HCT116 (cell line): ENCODE measurements at regions not wholly inside any gene's neighbourhood (a gene's known extent, or its start where the extent isn't known, plus 50 kb on each side); places are given as distances from the start of the nearest gene placed in this dataset.

ENCODE experiments used
- ATAC-seq: fragments of 200-7000 bp; cut with Tn5 transposase; 2 replicates; pipeline ENCODE4 v1.9.1; 2020; ENCODE audit warnings: mild to moderate bottlenecking, moderate library complexity
- BruUV-seq: library from RNA; stranded (reverse); fragments of 400-500 nt; replicated peaks from 2 replicates; lab custom pipeline; 2021; lab: Mats Ljungman, UMichigan
- CTCF ChIA-PET: fragments of 300-600 bp; sonication (Branson Sonifier 250); formaldehyde crosslinking; loops from one replicate; lab custom pipeline; 2021; ENCODE audit warnings: antibody characterized with exemption; lab: Charles Lee
- POLR2A ChIA-PET: fragments of 300-600, 350-600 bp; sonication (Branson Sonifier 250); formaldehyde crosslinking; loops from one replicate; lab custom pipeline; 2021; ENCODE audit warnings: antibody characterized with exemption; lab: Charles Lee
- RAD21 ChIA-PET, 2 experiments: fragments of 300-600 bp; sonication (Branson Sonifier 250); formaldehyde crosslinking; loops; one replicate each; lab custom pipeline; 2023; ENCODE audit warnings: low total read pairs in 2 of 2; ENCODE audit not compliant: uncharacterized antibody in 2 of 2, unreplicated experiment in 2 of 2, low non-redundant PET in 1 of 2; lab: Charles Lee
- DNase-seq: peaks from one replicate; pipeline ENCODE4 v3.0.0-alpha.2; 2010; ENCODE audit warnings: low read depth, low spot score
- H2AFZ ChIP-seq: fragments of 200-600 bp; shearing (Covaris generic), sonication (generic); 2 replicates; pipeline ENCODE4 v1.6.1; 2017; ENCODE audit warnings: low read depth, mixed run types, mixed read lengths, antibody characterized with exemption, low read length; ENCODE audit not compliant: poor library complexity, severe bottlenecking
- H3K27ac ChIP-seq: 2 replicates; pipeline ENCODE4 v1.5.1; 2012; ENCODE audit warnings: low read depth, low read length
- H3K27me3 ChIP-seq: fragments of 200-600 bp; sonication (generic); 2 replicates; pipeline ENCODE4 v1.6.1; 2016; ENCODE audit warnings: mixed run types, low read length, mixed read lengths; ENCODE audit not compliant: insufficient read depth
- H3K36me3 ChIP-seq, 2 experiments: fragments of 200-500 bp in 1 of 2; fragments of 200-600 bp in 1 of 2; sonication (Bioruptor generic) in 1 of 2; sonication (generic) in 1 of 2; 2 replicates each; pipeline versions ENCODE4 v1.5.1 to v1.6.1; 2014 to 2016; ENCODE audit warnings: low read length in 2 of 2, inconsistent platforms in 1 of 2, mixed read lengths in 1 of 2, mixed run types in 1 of 2; ENCODE audit not compliant: insufficient read depth in 2 of 2, control insufficient read depth in 1 of 2
- H3K4me1 ChIP-seq, 2 experiments: fragments of 200-600 bp in 1 of 2; sonication (generic) in 1 of 2; 2 replicates each; pipeline versions ENCODE4 v1.5.1 to v1.6.1; 2012 to 2017; ENCODE audit warnings: low read length in 2 of 2, inconsistent platforms in 1 of 2, mild to moderate bottlenecking in 1 of 2, mixed read lengths in 1 of 2, mixed run types in 1 of 2, moderate library complexity in 1 of 2; ENCODE audit not compliant: insufficient read depth in 2 of 2, control insufficient read depth in 1 of 2
- H3K4me2 ChIP-seq: fragments of 200-600 bp; sonication (generic); 2 replicates; pipeline ENCODE4 v1.6.1; 2017; ENCODE audit warnings: mixed run types, low read length, mixed read lengths
- H3K4me3 ChIP-seq, 2 experiments: fragments of 200-600 bp in 1 of 2; sonication (generic) in 1 of 2; replicated peaks in 1 of 2; 2 replicates each; pipeline ENCODE4 v1.5.1; 2011 to 2016; ENCODE audit warnings: low read length in 2 of 2, control low read depth in 1 of 2, low read depth in 1 of 2, mild to moderate bottlenecking in 1 of 2, mixed read lengths in 1 of 2, mixed run types in 1 of 2
- H3K79me2 ChIP-seq: fragments of 200-600 bp; sonication (generic); 2 replicates; pipeline ENCODE4 v1.6.1; 2017; ENCODE audit warnings: mild to moderate bottlenecking, mixed run types, low read length, moderate library complexity, mixed read lengths; ENCODE audit not compliant: insufficient read depth
- H3K9ac ChIP-seq: fragments of 200-600 bp; sonication (generic); 2 replicates; pipeline ENCODE4 v1.6.1; 2016; ENCODE audit warnings: low read length, mixed read lengths
- H3K9me2 ChIP-seq: fragments of 200-600 bp; sonication (generic), shearing (Covaris generic); 2 replicates; pipeline ENCODE4 v1.6.1; 2017; ENCODE audit warnings: mixed run types, mild to moderate bottlenecking, moderate library complexity; ENCODE audit not compliant: insufficient read depth
- H3K9me3 ChIP-seq, 2 experiments: fragments of 200-500 bp in 1 of 2; fragments of 200-600 bp in 1 of 2; sonication (Bioruptor generic) in 1 of 2; sonication (generic) in 1 of 2; 2 replicates each; pipeline ENCODE4 v1.6.1; 2014 to 2017; ENCODE audit warnings: low read length in 2 of 2, mixed read lengths in 2 of 2, inconsistent platforms in 1 of 2, low read depth in 1 of 2, mild to moderate bottlenecking in 1 of 2, mixed run types in 1 of 2, moderate library complexity in 1 of 2; ENCODE audit not compliant: control insufficient read depth in 1 of 2, insufficient read depth in 1 of 2
- H4K20me1 ChIP-seq: fragments of 200-600 bp; sonication (generic), shearing (Covaris generic); 2 replicates; pipeline ENCODE4 v1.6.1; 2017; ENCODE audit warnings: mixed run types, mild to moderate bottlenecking, moderate library complexity; ENCODE audit not compliant: insufficient read depth
- CBX3 ChIP-seq: IDR thresholded peaks from 2 replicates; pipeline ENCODE4 v1.6.1; 2012; ENCODE audit warnings: low read depth
- EGR1 ChIP-seq: IDR thresholded peaks from 2 replicates; pipeline ENCODE4 v1.6.1; 2012; ENCODE audit warnings: low read depth
- EZH2 ChIP-seq: fragments of 200-600 bp; sonication (generic); IDR thresholded peaks from 2 replicates; pipeline ENCODE4 v1.6.1; 2017; ENCODE audit warnings: antibody characterized with exemption, mixed run types
- FOSL1 ChIP-seq: IDR thresholded peaks from 2 replicates; pipeline ENCODE4 v1.6.1; 2012; ENCODE audit warnings: low read depth
- JUND ChIP-seq: IDR thresholded peaks from 2 replicates; pipeline ENCODE4 v1.6.1; 2012
- POLR2A ChIP-seq: IDR thresholded peaks from 2 replicates; pipeline ENCODE4 v1.7.0; 2011; ENCODE audit warnings: borderline replicate concordance; ENCODE audit not compliant: insufficient read depth, insufficient read length; ENCODE audit errors: extremely low read depth
- POLR2AphosphoS5 ChIP-seq: IDR thresholded peaks from 2 replicates; pipeline ENCODE4 v1.6.1; 2011; ENCODE audit warnings: mild to moderate bottlenecking, low read depth, low read length, moderate library complexity
- SRF ChIP-seq: IDR thresholded peaks from 2 replicates; pipeline ENCODE4 v1.6.1; 2012; ENCODE audit warnings: low read depth
- TCF7L2 ChIP-seq: IDR thresholded peaks from 2 replicates; pipeline ENCODE4 v1.7.0; 2011; ENCODE audit warnings: borderline replicate concordance, inconsistent platforms; ENCODE audit not compliant: insufficient read depth, insufficient read length; ENCODE audit errors: extremely low read depth
- ZFX ChIP-seq: fragments of 450-650 bp; IDR thresholded peaks from 2 replicates; pipeline ENCODE4 v1.6.1; 2017
- ZNF274 ChIP-seq: fragments of 200-500 bp; sonication (Bioruptor generic); IDR thresholded peaks from 2 replicates; pipeline ENCODE4 v1.6.1; 2014; ENCODE audit warnings: mild to moderate bottlenecking, low read depth, low read length, inconsistent platforms
- intact Hi-C: fragments of 100-400 bp; cut with micrococcal nuclease; formaldehyde crosslinking; loops from 2 replicates; pipeline ENCODE4 v1.10.0; 2022
- TF ChIP-seq, protein P1 (sequence below), 3 experiments: fragments of 200-600 bp in 1 of 3; sonication (generic) in 1 of 3; IDR thresholded peaks in 2 of 3; conservative IDR thresholded peaks in 1 of 3; 2 replicates each; pipeline ENCODE4 v1.5.1; 2012 to 2017; ENCODE audit warnings: low read depth in 2 of 3, low read length in 2 of 3, antibody characterized with exemption in 1 of 3, borderline replicate concordance in 1 of 3, control low read depth in 1 of 3, mild to moderate bottlenecking in 1 of 3, mixed read lengths in 1 of 3, mixed run types in 1 of 3, moderate library complexity in 1 of 3; ENCODE audit not compliant: insufficient read depth in 1 of 3
- TF ChIP-seq, protein P2 (sequence below): IDR thresholded peaks from 2 replicates; pipeline ENCODE4 v1.6.1; 2012; ENCODE audit warnings: low read depth

DNA sequence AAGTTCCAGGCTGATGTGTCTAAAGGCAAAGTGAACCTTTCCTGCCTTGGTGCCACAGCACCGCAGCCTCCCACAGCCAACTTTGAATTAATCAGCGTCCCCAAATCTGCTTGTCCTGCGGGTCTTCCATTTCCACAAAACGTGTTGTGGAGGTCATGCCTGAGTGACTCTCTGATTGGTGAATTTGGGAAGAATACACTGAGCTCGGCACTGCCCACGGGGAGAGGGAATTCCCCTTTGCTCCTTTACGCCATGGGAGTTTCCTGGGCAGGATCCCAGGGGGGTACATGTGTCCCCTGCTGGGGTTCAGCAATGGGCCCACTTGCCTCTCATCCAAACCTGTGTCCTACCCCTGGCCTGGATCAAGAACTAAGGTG, 90.4 kb downstream of the LHX2 start:
- Histone ChIP-seq H3K9ac (no peak overlapping the region), H3K4me2 (no peak overlapping the region), H4K20me1 (no peaks in the 10 kb centered on the region), H3K27ac (no peak overlapping the region), H3K4me1 (peaks cover 3 to 13% of the 10 kb centered on the region in 2 experiments; a peak in 3 of 4 replicates), H3K9me3 (no peaks in the 10 kb centered on the region), H3K4me3 (no peak overlapping the region), H3K79me2 (no peaks in the 10 kb centered on the region), H2AFZ (no peak overlapping the region), H3K36me3 (no peaks in the 10 kb centered on the region), H3K9me2 (no peaks in the 10 kb centered on the region), H3K27me3 (peaks cover 5% of the 10 kb centered on the region; the same call in 1 of the 2 replicates)
- ATAC-seq: no peak
- ChIA-PET CTCF (no interaction called here), POLR2A (no interaction called here), RAD21 (no interaction called here)
- intact Hi-C loops: no loop called here
- TF ChIP-seq JUND (no peak), POLR2A (no peak), ZFX (no peak), ZNF274 (no peak), EGR1 (no peak)
- TF ChIP-seq, protein P1, sequence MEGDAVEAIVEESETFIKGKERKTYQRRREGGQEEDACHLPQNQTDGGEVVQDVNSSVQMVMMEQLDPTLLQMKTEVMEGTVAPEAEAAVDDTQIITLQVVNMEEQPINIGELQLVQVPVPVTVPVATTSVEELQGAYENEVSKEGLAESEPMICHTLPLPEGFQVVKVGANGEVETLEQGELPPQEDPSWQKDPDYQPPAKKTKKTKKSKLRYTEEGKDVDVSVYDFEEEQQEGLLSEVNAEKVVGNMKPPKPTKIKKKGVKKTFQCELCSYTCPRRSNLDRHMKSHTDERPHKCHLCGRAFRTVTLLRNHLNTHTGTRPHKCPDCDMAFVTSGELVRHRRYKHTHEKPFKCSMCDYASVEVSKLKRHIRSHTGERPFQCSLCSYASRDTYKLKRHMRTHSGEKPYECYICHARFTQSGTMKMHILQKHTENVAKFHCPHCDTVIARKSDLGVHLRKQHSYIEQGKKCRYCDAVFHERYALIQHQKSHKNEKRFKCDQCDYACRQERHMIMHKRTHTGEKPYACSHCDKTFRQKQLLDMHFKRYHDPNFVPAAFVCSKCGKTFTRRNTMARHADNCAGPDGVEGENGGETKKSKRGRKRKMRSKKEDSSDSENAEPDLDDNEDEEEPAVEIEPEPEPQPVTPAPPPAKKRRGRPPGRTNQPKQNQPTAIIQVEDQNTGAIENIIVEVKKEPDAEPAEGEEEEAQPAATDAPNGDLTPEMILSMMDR (IDR thresholded peaks at IDR 0.05 in 2 of 3, conservative IDR thresholded peaks at IDR 0.05 in 1 of 3; ENCODE audit: borderline replicate concordance in 1 of 3, insufficient read depth in 1 of 3, low read depth in 2 of 3, low read length in 2 of 3): no peak
- no TSS peak for BruUV-seq
- DNase-seq: no peak

DNA sequence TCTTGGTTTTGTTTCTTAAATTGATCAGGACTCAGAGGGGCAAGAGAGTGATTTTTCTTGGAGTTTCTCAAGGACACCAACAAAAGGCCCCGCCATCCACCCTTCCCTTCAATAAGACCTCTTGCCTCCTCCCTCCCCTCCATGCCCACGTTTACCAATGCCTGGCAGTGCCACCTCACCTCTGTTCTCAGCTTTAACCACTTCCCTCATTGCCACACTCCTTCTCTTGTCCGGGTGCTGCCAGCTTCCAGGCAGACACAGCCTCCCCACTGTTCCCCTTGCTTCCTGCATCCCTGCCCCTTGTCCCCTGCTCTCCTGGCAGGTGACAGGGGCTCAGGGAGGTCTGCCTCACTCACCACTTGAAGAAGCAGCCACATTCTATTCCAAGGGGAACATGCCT, 90.8 kb downstream of the LHX2 start:
- Histone ChIP-seq H2AFZ (no peak overlapping the region), H3K9ac (no peak overlapping the region), H3K4me1 (peaks cover 3 to 13% of the 10 kb centered on the region in 2 experiments; a peak in 3 of 4 replicates), H4K20me1 (no peaks in the 10 kb centered on the region), H3K4me2 (no peak overlapping the region), H3K79me2 (no peaks in the 10 kb centered on the region), H3K9me2 (no peaks in the 10 kb centered on the region), H3K9me3 (no peaks in the 10 kb centered on the region), H3K27me3 (peaks cover 5% of the 10 kb centered on the region; the same call in 1 of the 2 replicates), H3K4me3 (no peak overlapping the region), H3K27ac (no peak overlapping the region), H3K36me3 (no peaks in the 10 kb centered on the region)
- ChIA-PET CTCF (no interaction called here), POLR2A (no interaction called here), RAD21 (no interaction called here)
- DNase-seq (no peak), ATAC-seq (no peak)
- TF ChIP-seq EGR1 (no peak), JUND (no peak), CBX3 (no peak), ZFX (no peak), POLR2A (no peak), FOSL1 (no peak), TCF7L2 (no peak), EZH2 (no peak), SRF (no peak), POLR2AphosphoS5 (no peak)
- TF ChIP-seq, protein P2, sequence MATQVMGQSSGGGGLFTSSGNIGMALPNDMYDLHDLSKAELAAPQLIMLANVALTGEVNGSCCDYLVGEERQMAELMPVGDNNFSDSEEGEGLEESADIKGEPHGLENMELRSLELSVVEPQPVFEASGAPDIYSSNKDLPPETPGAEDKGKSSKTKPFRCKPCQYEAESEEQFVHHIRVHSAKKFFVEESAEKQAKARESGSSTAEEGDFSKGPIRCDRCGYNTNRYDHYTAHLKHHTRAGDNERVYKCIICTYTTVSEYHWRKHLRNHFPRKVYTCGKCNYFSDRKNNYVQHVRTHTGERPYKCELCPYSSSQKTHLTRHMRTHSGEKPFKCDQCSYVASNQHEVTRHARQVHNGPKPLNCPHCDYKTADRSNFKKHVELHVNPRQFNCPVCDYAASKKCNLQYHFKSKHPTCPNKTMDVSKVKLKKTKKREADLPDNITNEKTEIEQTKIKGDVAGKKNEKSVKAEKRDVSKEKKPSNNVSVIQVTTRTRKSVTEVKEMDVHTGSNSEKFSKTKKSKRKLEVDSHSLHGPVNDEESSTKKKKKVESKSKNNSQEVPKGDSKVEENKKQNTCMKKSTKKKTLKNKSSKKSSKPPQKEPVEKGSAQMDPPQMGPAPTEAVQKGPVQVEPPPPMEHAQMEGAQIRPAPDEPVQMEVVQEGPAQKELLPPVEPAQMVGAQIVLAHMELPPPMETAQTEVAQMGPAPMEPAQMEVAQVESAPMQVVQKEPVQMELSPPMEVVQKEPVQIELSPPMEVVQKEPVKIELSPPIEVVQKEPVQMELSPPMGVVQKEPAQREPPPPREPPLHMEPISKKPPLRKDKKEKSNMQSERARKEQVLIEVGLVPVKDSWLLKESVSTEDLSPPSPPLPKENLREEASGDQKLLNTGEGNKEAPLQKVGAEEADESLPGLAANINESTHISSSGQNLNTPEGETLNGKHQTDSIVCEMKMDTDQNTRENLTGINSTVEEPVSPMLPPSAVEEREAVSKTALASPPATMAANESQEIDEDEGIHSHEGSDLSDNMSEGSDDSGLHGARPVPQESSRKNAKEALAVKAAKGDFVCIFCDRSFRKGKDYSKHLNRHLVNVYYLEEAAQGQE: no peak
- intact Hi-C loops: no loop called here
- BruUV-seq: no TSS peak
